ENCODE measurements at regions not wholly inside any gene's neighbourhood (a gene's known extent, or its start where the extent isn't known, plus 50 kb on each side); places are given as distances from the start of the nearest gene placed in this dataset.

- TF ChIP-seq POLR2A (IDR thresholded peaks at IDR 0.05) (no peak), CTCF (IDR thresholded peaks at IDR 0.05) (no peak)
Measured at GRCh38 chr1:87464022-87464490, 135.4 kb downstream of the LMO4 start.

Data from testis (tissue), 2 donors.